ENCODE measurements at regions not wholly inside any gene's neighbourhood (a gene's known extent, or its start where the extent isn't known, plus 50 kb on each side); places are given as distances from the start of the nearest gene placed in this dataset.

DNA sequence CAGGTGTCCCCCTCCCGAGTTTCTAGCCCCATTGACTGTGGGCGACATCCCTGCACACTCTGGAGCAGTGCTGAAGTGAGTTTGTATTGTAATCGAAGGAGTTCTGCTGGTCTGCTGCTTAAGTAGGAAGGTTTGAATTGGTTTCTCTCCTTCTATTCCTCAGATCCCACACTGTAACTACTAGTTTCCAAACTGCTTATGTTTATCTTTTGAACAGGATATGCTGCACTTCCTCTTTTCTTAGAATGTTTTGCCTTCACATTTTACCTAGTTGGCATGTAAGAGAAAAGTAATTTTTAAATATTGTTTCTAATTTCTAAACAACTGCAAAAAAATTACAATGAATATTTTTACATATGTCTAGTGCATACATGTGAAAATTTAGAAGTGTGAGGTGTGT is 511.8 kb downstream of the KLF12 start:
- intact Hi-C loops (cut with micrococcal nuclease): no loop called here
- H3K27me3 ChIP-seq (ENCODE audit: control insufficient read depth, insufficient read depth, low read length): peaks cover 4% of the 10 kb centered on the region; the same call in 1 of the 2 replicates

More for the DNA sequence above, 511.8 kb downstream of the KLF12 start:
- no peak overlapping the region for H2AK5ac ChIP-seq (ENCODE audit: low read depth, low read length)
- no peak overlapping the region for H3K27ac ChIP-seq (ENCODE audit: insufficient read depth, low read length)
- no peak overlapping the region for H2BK5ac ChIP-seq (ENCODE audit: low read depth, low read length, poor library complexity, severe bottlenecking)
- H3K18ac ChIP-seq (ENCODE audit: low read depth, low read length): no peak overlapping the region
- no CpG with 5 or more reads among the region's 3 CpGs for WGBS, 2 experiments (ENCODE audit: extremely low coverage in 2 of 2, insufficient read length in 1 of 2)
- ChIA-PET CTCF (no interaction called here), POLR2A (ENCODE audit: unreplicated experiment) (no interaction called here)
- H2AK9ac ChIP-seq (replicated peaks; ENCODE audit: low read depth, low read length, poor library complexity): no peak overlapping the region
- no peak overlapping the region for H2BK20ac ChIP-seq (ENCODE audit: low read depth, low read length)
- no peaks in the 10 kb centered on the region for H3K36me3 ChIP-seq (ENCODE audit: control insufficient read depth, insufficient read depth, low read length)
- H4K20me1 ChIP-seq (ENCODE audit: insufficient read depth, low read length): no peaks in the 10 kb centered on the region
- no peak overlapping the region for H3K4me2 ChIP-seq (ENCODE audit: low read depth, low read length)
- DNase-seq (no peak), ATAC-seq (ENCODE audit: low read depth) (no peak)
- no peak overlapping the region for H4K8ac ChIP-seq (ENCODE audit: low read depth in 2 of 2, low read length in 2 of 2)
- no peak overlapping the region for H4K5ac ChIP-seq (ENCODE audit: low read depth, low read length)
- H3K9ac ChIP-seq (ENCODE audit: low read depth, low read length): no peak overlapping the region
- H3K4me3 ChIP-seq (ENCODE audit: insufficient read depth, low read depth, low read length): no peak overlapping the region
- H3K4me1 ChIP-seq (ENCODE audit: control insufficient read depth, insufficient read depth, low read length): no peaks in the 10 kb centered on the region
- dilution Hi-C loops (cut with HindIII; ENCODE audit: low sequenced_read_pairs, unreplicated experiment): no loop called here
- no peaks in the 10 kb centered on the region for H3K79me1 ChIP-seq (ENCODE audit: low read depth in 1 of 2, low read length in 2 of 2)
- no peaks in the 10 kb centered on the region for H3K9me3 ChIP-seq (ENCODE audit: control insufficient read depth, insufficient read depth, low read length)
- no peak overlapping the region for H2BK15ac ChIP-seq (ENCODE audit: low read depth, low read length)
- H3K9me1 ChIP-seq (ENCODE audit: insufficient read depth, low read length): no peaks in the 10 kb centered on the region
- no peak overlapping the region for H4K91ac ChIP-seq (ENCODE audit: insufficient read depth, low read depth, low read length)
- H2BK120ac ChIP-seq (ENCODE audit: low read depth, low read length): no peak overlapping the region
- in situ Hi-C loops (cut with MboI; ENCODE audit: low sequenced_read_pairs): no loop called here
- BruUV-seq (replicated peaks): no TSS peak
- TF ChIP-seq RAD21 (IDR thresholded peaks at IDR 0.05; ENCODE audit: low read length) (no peak), CEBPB (IDR thresholded peaks at IDR 0.05; ENCODE audit: low read depth, low read length) (no peak), RFX5 (IDR thresholded peaks at IDR 0.05; ENCODE audit: low read depth, low read length) (no peak), MXI1 (IDR thresholded peaks at IDR 0.05; ENCODE audit: borderline replicate concordance, low read depth, low read length) (no peak), CHD1 (IDR thresholded peaks at IDR 0.05; ENCODE audit: low read depth, low read length) (no peak), FOS (IDR thresholded peaks at IDR 0.05; ENCODE audit: low read depth, low read length) (no peak), MAFK (IDR thresholded peaks at IDR 0.05; ENCODE audit: low read depth, low read length) (no peak), POLR2A (IDR thresholded peaks at IDR 0.05; ENCODE audit: low read depth, low read length) (no peak), ELK1 (IDR thresholded peaks at IDR 0.05; ENCODE audit: borderline replicate concordance, low read depth, low read length) (no peak), MAZ (IDR thresholded peaks at IDR 0.05; ENCODE audit: borderline replicate concordance, low read depth, low read length) (no peak), BHLHE40 (IDR thresholded peaks at IDR 0.05; ENCODE audit: low read depth, low read length) (no peak)
- TF ChIP-seq, protein P1, sequence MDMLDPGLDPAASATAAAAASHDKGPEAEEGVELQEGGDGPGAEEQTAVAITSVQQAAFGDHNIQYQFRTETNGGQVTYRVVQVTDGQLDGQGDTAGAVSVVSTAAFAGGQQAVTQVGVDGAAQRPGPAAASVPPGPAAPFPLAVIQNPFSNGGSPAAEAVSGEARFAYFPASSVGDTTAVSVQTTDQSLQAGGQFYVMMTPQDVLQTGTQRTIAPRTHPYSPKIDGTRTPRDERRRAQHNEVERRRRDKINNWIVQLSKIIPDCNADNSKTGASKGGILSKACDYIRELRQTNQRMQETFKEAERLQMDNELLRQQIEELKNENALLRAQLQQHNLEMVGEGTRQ (IDR thresholded peaks at IDR 0.05; ENCODE audit: low read depth, low read length): no peak
- H3K14ac ChIP-seq (replicated peaks; ENCODE audit: low read depth, low read length): no peak overlapping the region
- no peak overlapping the region for H3K4ac ChIP-seq (ENCODE audit: low read depth, low read length)
- no peak overlapping the region for H3K56ac ChIP-seq (ENCODE audit: extremely low read depth, insufficient read depth, low read length)
- no peak overlapping the region for H3K23ac ChIP-seq (ENCODE audit: low read depth, low read length)
- no peak overlapping the region for H2AFZ ChIP-seq (replicated peaks; ENCODE audit: low read length, poor library complexity)
